RWPE1 (cell line): ENCODE measurements at regions not wholly inside any gene's neighbourhood (a gene's known extent, or its start where the extent isn't known, plus 50 kb on each side); places are given as distances from the start of the nearest gene placed in this dataset.

Experiments used
- CTCF ChIA-PET: fragments of 350-600 bp; sonication (Branson Sonifier 250); formaldehyde crosslinking; extraction: SDS; loops from one replicate; lab custom pipeline; 2021; lab: Yijun Ruan, JAX
- POLR2A ChIA-PET: fragments of 400-600 bp; formaldehyde crosslinking; extraction: SDS; loops from one replicate; lab custom pipeline; 2020; ENCODE audit warnings: antibody characterized with exemption; ENCODE audit not compliant: low non-redundant PET; lab: Yijun Ruan, JAX
- DNase-seq: peaks from one replicate; pipeline ENCODE4 v3.0.0; 2012; ENCODE audit warnings: low spot score
- H3K27ac ChIP-seq: fragments of 450-650 bp; 2 replicates; pipeline ENCODE4 v1.5.1; 2017
- TF ChIP-seq, protein P1 (sequence below): fragments of 450-650 bp; conservative IDR thresholded peaks from 2 replicates; pipeline ENCODE4 v1.5.1; 2017; ENCODE audit warnings: low read depth, mild to moderate bottlenecking

DNA sequence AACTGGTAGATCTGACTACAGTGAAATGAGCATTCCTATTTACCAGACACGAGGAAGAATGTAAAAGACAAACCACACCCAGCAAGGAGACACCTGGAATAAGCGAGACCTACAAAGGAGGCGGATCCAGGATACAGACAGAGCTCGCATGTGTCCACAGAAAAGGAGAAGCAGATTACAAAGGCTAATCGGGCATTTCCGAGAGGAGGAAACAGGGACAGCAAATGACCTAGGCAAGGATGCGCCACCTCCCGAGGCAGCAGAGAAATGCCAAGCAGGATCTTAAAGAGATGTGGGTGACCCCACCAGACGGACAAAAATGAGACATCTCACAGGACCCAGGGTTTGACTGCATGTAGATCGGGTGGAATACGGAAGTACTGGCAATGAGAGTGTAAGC, 63.2 kb upstream of the IQSEC1 start:
- TF ChIP-seq, protein P1, sequence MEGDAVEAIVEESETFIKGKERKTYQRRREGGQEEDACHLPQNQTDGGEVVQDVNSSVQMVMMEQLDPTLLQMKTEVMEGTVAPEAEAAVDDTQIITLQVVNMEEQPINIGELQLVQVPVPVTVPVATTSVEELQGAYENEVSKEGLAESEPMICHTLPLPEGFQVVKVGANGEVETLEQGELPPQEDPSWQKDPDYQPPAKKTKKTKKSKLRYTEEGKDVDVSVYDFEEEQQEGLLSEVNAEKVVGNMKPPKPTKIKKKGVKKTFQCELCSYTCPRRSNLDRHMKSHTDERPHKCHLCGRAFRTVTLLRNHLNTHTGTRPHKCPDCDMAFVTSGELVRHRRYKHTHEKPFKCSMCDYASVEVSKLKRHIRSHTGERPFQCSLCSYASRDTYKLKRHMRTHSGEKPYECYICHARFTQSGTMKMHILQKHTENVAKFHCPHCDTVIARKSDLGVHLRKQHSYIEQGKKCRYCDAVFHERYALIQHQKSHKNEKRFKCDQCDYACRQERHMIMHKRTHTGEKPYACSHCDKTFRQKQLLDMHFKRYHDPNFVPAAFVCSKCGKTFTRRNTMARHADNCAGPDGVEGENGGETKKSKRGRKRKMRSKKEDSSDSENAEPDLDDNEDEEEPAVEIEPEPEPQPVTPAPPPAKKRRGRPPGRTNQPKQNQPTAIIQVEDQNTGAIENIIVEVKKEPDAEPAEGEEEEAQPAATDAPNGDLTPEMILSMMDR = no peak
- POLR2A ChIA-PET = no interaction called here
- DNase-seq = no peak
- no peak overlapping the region for H3K27ac ChIP-seq
- CTCF ChIA-PET = no interaction called here

DNA sequence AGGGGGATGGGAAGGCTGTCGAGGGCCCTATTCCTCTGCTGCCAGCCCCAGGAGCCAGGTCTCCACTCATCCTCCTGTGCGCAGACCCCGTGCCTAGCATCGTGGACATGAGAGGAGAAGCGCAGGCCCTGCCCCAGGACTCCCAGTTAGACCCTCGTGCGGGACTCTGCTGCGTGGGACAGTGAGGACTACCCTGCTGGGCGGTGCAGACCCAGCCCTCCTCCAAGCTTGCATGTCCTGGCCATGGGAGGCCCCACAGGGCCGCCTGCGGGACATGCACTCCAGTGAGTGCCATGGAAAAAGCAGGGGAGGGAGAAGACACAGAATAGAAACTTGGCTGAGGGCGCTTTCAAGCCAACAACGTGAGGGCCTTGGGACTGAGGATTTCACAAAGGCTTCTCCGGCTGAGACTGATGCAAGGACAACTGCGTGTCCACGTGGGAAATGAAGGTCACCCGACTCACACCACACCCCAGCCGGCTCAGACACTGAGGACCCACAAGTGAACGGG, 62.6 kb upstream of the IQSEC1 start:
- TF ChIP-seq, protein P1 = no peak
- ChIA-PET CTCF (interaction anchor here (0.7 kb wide), 1 partner anchor 10 kb away, joined by 4 read pairs; no protein-coding TSS in a partner anchor), POLR2A (no interaction called here)
- H3K27ac ChIP-seq = no peak overlapping the region
- DNase-seq = no peak

DNA sequence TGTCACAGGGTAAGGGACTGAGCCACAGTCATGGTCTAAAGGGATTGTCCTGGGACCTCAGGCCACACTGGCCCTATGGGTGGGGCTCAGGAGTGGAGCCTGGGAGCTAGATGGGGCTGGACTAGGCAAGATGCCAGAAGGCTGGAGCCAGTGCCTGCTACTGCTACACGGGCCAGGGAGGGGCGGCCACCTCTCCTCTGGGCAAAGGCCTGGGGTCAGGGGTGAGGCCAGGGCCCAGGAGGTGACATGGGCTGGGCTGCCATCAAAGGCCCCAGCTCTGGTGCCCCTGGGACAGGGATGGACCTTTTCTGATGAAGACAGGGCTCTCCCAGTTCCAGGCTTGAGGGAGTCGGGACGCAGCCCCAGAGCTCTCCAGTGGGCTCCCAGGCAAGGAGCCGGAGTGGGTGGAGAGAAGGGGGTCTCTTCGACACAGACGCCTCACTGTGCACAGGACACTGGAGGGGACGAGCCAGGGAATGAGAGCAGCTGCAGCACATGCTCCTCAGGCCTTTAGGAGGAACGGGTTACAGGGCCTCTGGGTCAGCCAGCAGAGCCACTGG, 62.1 kb upstream of the IQSEC1 start:
- ChIA-PET POLR2A (no interaction called here), CTCF (interaction anchor here (0.7 kb wide), 1 partner anchor 10 kb away, joined by 4 read pairs; no protein-coding TSS in a partner anchor)
- no peak overlapping the region for H3K27ac ChIP-seq
- TF ChIP-seq, protein P1 = no peak
- DNase-seq = no peak

DNA sequence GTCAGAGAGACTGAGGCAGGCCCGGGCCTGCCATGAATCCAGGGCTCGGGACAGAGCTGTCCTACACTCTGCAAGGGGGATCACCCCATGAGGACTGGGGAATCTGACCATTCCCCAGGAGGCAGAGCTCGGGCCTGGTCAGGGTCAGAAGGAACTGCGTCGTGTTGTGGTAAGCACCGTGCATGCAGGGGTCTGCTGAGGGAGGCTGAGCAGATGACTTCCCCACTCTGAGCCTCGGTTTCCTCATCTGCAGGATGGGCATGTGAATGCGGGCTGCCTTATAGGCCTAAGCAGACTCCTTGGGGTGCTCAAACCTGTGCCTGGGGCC, 61.6 kb upstream of the IQSEC1 start:
- TF ChIP-seq, protein P1 = no peak
- POLR2A ChIA-PET = no interaction called here
- no peak for DNase-seq
- no peak overlapping the region for H3K27ac ChIP-seq
- CTCF ChIA-PET = interaction anchor here (0.7 kb wide), 1 partner anchor 11 kb away, joined by 4 read pairs; no protein-coding TSS in a partner anchor

DNA sequence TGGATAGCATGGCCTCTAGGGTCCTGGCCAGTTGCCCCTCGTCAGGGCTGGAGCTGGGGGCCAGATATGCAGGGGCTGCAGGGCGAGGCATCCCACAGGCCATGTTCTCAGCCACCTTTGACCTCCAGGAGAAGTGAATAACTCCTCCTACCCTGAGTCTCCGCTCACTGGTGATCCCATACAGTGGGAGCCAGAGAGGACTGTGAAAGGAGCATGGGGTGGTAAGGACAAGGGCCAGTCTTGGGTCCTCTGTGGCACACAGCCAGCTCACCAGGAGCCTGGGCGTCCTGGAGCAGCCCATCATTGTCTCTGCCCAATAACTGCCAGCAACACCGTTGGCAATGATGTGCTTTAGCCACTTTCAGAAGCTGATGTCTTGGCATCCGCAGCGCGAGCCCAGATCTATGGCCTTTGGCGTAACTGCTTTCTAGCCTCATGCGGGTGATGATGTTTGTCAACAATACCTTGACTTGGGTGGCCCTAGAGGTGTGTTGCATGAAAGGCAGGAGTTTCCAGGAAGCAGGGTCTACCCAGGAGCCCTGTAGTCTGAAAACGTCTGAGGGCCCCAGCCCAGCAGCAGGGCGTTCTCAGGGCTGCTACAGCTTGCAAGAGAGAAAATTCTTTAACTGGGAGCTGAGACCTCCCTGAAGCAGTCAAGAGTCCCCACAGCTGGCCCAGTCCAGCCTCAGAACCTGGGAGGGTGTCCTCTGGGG, 61.1 kb upstream of the IQSEC1 start:
- TF ChIP-seq, protein P1 = no peak
- H3K27ac ChIP-seq = no peak overlapping the region
- POLR2A ChIA-PET = no interaction called here
- CTCF ChIA-PET = no interaction called here
- DNase-seq = no peak

DNA sequence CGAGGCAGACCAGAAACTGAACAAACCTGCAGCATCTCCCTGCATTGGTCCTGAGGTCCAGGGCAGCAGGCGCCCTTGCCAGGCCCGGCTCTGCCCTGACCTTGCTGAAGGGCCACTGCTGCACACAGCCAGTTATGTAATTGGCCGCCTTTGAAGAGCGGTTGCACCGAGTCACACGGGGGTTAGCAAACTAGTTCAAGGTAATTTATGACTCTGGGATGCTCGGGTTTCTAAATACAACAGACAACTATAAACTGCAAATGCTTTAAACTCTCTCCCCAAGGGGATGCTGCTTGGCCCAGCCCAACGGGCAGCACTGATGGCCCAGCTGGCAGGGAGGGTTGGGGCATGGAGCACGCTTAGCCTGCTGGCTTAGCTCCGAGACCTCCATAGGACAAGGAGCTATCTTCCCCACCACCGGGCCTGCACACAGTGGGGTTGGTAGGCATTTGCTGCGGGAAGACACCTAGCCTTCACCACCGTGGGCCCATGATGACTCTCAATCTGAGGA, 60.3 kb upstream of the IQSEC1 start:
- no peak for DNase-seq
- ChIA-PET POLR2A (no interaction called here), CTCF (no interaction called here)
- no peak overlapping the region for H3K27ac ChIP-seq
- TF ChIP-seq, protein P1 = no peak
